ENCODE measurements at regions not wholly inside any gene's neighbourhood (a gene's known extent, or its start where the extent isn't known, plus 50 kb on each side); places are given as distances from the start of the nearest gene placed in this dataset.

- TF ChIP-seq, protein P1, sequence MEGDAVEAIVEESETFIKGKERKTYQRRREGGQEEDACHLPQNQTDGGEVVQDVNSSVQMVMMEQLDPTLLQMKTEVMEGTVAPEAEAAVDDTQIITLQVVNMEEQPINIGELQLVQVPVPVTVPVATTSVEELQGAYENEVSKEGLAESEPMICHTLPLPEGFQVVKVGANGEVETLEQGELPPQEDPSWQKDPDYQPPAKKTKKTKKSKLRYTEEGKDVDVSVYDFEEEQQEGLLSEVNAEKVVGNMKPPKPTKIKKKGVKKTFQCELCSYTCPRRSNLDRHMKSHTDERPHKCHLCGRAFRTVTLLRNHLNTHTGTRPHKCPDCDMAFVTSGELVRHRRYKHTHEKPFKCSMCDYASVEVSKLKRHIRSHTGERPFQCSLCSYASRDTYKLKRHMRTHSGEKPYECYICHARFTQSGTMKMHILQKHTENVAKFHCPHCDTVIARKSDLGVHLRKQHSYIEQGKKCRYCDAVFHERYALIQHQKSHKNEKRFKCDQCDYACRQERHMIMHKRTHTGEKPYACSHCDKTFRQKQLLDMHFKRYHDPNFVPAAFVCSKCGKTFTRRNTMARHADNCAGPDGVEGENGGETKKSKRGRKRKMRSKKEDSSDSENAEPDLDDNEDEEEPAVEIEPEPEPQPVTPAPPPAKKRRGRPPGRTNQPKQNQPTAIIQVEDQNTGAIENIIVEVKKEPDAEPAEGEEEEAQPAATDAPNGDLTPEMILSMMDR (IDR thresholded peaks at IDR 0.05) = no peak
- H3K9me3 ChIP-seq (ENCODE audit: control insufficient read depth, insufficient read depth, low read length) = no peaks in the 10 kb centered on the region
- Mint-ChIP-seq H3K4me1 (no peaks in the 10 kb centered on the region), H3K27me3 (ENCODE audit: low read depth in 2 of 2) (peaks cover 11 to 17% of the 10 kb centered on the region in 2 donors), H3K36me3 (no peaks in the 10 kb centered on the region), H3K4me3 (no peak overlapping the region), H3K27ac (no peak overlapping the region), H3K9me3 (no peaks in the 10 kb centered on the region)
- no peaks in the 10 kb centered on the region for H3K36me3 ChIP-seq (ENCODE audit: control insufficient read depth, insufficient read depth, low read length)
- H3K4me1 ChIP-seq (ENCODE audit: control insufficient read depth, insufficient read depth, low read length) = no peaks in the 10 kb centered on the region
- WGBS (ENCODE audit: insufficient coverage) = 90% methylated on average over 17 of the region's 17 CpGs
- peaks cover 4% of the 10 kb centered on the region for H3K27me3 ChIP-seq (ENCODE audit: control insufficient read depth, insufficient read depth, low read length)
- intact Hi-C loops (cut with micrococcal nuclease) = no loop called here
- no peak overlapping the region for H3K27ac ChIP-seq (ENCODE audit: low read length)
- H3K4me3 ChIP-seq (ENCODE audit: low read length) = no peak overlapping the region
- no peak for ATAC-seq
- DNase-seq = no peak
Measured at GRCh38 chr11:70583781-70584218, 185.5 kb downstream of the CTTN start.

GRCh38 chr11:70584498-70585235, 186.3 kb downstream of the CTTN start:
- TF ChIP-seq, protein P1 (IDR thresholded peaks at IDR 0.05) = no peak
- H3K4me1 Mint-ChIP-seq = peaks cover 0 to 4% of the 10 kb centered on the region in 2 donors
- Histone ChIP-seq H3K36me3 (ENCODE audit: control insufficient read depth, insufficient read depth, low read length) (no peaks in the 10 kb centered on the region), H3K27ac (ENCODE audit: low read length) (no peak overlapping the region), H3K9me3 (ENCODE audit: control insufficient read depth, insufficient read depth, low read length) (no peaks in the 10 kb centered on the region), H3K4me3 (ENCODE audit: low read length) (no peak overlapping the region), H3K4me1 (ENCODE audit: control insufficient read depth, insufficient read depth, low read length) (peaks cover 2% of the 10 kb centered on the region), H3K27me3 (ENCODE audit: control insufficient read depth, insufficient read depth, low read length) (peaks cover 4% of the 10 kb centered on the region)
- H3K9me3 Mint-ChIP-seq = no peaks in the 10 kb centered on the region
- ATAC-seq = no peak
- no peaks in the 10 kb centered on the region for H3K36me3 Mint-ChIP-seq
- WGBS (ENCODE audit: insufficient coverage) = 87% methylated on average over 15 of the region's 15 CpGs
- DNase-seq = no peak
- intact Hi-C loops (cut with micrococcal nuclease) = no loop called here
- no peak overlapping the region for H3K4me3 Mint-ChIP-seq
- peaks cover 12 to 17% of the 10 kb centered on the region in 2 donors for H3K27me3 Mint-ChIP-seq (ENCODE audit: low read depth in 2 of 2)
- no peak overlapping the region for H3K27ac Mint-ChIP-seq

GRCh38 chr11:70585236-70585545, 186.9 kb downstream of the CTTN start:
- Histone ChIP-seq H3K36me3 (ENCODE audit: control insufficient read depth, insufficient read depth, low read length) (no peaks in the 10 kb centered on the region), H3K4me3 (ENCODE audit: low read length) (no peak overlapping the region), H3K9me3 (ENCODE audit: control insufficient read depth, insufficient read depth, low read length) (no peaks in the 10 kb centered on the region), H3K27ac (ENCODE audit: low read length) (no peak overlapping the region), H3K27me3 (ENCODE audit: control insufficient read depth, insufficient read depth, low read length) (peaks cover 4% of the 10 kb centered on the region), H3K4me1 (ENCODE audit: control insufficient read depth, insufficient read depth, low read length) (peaks cover 7% of the 10 kb centered on the region)
- 60% methylated on average over 1 of the region's 1 CpG for WGBS (ENCODE audit: insufficient coverage)
- ATAC-seq (no peak), DNase-seq (no peak)
- peaks cover 12 to 18% of the 10 kb centered on the region in 2 donors for H3K27me3 Mint-ChIP-seq (ENCODE audit: low read depth in 2 of 2)
- TF ChIP-seq, protein P1 (IDR thresholded peaks at IDR 0.05) = no peak
- peaks cover 1 to 7% of the 10 kb centered on the region in 2 donors for H3K4me1 Mint-ChIP-seq
- intact Hi-C loops (cut with micrococcal nuclease) = no loop called here
- no peak overlapping the region for H3K27ac Mint-ChIP-seq
- H3K4me3 Mint-ChIP-seq = no peak overlapping the region
- no peaks in the 10 kb centered on the region for H3K9me3 Mint-ChIP-seq
- no peaks in the 10 kb centered on the region for H3K36me3 Mint-ChIP-seq
